ENCODE measurements at regions not wholly inside any gene's neighbourhood (a gene's known extent, or its start where the extent isn't known, plus 50 kb on each side); places are given as distances from the start of the nearest gene placed in this dataset.
A peak's percentile ranks its signal among the peaks of the same experiment; 100 is the strongest.
"Not testable (repeated sequence)": the region's sequence is repeated elsewhere in the genome, so short reads cannot be mapped to it uniquely, and the experiment has no call there.

- H3K9me1 ChIP-seq (ENCODE audit: control insufficient read depth, insufficient read depth, low read length); H2AFZ ChIP-seq (ENCODE audit: low read depth, low read length); in situ Hi-C loops (cut with MboI); H4K20me1 ChIP-seq (replicated peaks; ENCODE audit: control insufficient read depth, insufficient read depth, low read length); H3K27ac ChIP-seq (ENCODE audit: extremely low read depth, low read depth, low read length); H3K9ac ChIP-seq (ENCODE audit: insufficient read depth in 1 of 2, low read depth in 2 of 2, low read length in 2 of 2); BruUV-seq (replicated peaks); H3K4me1 ChIP-seq (replicated peaks in 1 of 2; ENCODE audit: control insufficient read depth in 2 of 2, insufficient read depth in 2 of 2, low read length in 2 of 2); H3K27me3 ChIP-seq (ENCODE audit: control insufficient read depth in 2 of 2, insufficient read depth in 2 of 2, low read length in 2 of 2); H3K4me3 ChIP-seq; CTCF ChIA-PET (ENCODE audit: low intra/inter-chr PET ratio); H3K4me2 ChIP-seq (ENCODE audit: insufficient read depth, low read length); FAIRE-seq; H3K9me3 ChIP-seq (replicated peaks; ENCODE audit: control insufficient read depth, insufficient read depth, low read depth, low read length); H3K36me3 ChIP-seq (ENCODE audit: control insufficient read depth, insufficient read depth, low read length); intact Hi-C loops (cut with micrococcal nuclease); ATAC-seq; H3K79me2 ChIP-seq (ENCODE audit: control insufficient read depth, insufficient read depth, low read length); DNase-seq (ENCODE audit: extremely low read depth in 1 of 4, low spot score in 3 of 4): not testable (repeated sequence)
- WGBS (ENCODE audit: insufficient coverage, low coverage, missing lambda C conversion rate) = 0% methylated on average over 3 of the region's 3 CpGs
- POLR2A ChIA-PET = interaction anchor here (0.6 to 0.9 kb wide), 3 partner anchors 16 to 26 kb away, joined by 3 read pairs; no protein-coding TSS in a partner anchor
- TF ChIP-seq C11orf30 (IDR thresholded peaks at IDR 0.05; ENCODE audit: low read depth) (peak; percentile 17; the same call in 1 of the 2 replicates), MAFG (tag; conservative IDR thresholded peaks at IDR 0.05) (peak; percentile 41; the same call in 1 of the 2 replicates), ZNF316 (IDR thresholded peaks at IDR 0.05) (peak; percentile 61)
Measured at GRCh38 chr5:17112091-17112716, 105.2 kb upstream of the BASP1 start.

DNA sequence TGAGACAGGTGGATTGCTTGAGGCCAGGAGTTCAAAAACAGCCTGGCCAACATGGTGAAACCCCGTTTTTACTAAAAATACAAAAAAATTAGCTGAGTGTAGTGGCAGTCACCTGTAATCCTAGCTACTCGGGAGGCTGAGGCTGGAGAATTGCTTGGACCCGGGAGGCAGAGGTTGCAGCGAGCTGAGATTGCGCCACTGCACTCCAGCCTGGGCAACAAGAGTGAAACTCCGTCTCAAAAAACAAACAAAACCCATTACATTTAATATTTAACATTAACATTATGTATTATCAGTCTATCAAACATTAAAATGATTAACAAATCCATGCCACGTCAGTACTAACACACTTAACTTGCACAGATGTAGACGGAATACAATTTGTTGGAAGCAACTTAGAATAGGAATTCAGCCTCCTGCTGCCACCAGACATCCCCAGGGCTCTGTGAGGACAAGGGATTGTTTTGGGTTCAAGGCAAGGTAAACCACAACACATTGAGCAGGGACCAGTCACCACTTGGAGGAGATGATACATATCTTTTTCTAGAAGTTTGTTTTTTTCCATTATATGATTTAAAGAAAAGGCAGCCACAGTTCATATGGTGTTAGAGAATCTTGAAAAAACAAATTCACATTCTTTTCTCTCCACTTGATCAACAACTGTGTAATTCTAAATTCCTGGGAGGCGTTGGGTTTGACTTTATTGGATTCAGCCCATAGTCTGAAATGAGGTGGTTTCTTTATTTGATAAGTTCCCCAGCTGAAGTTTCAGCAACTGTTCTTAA is 104.1 kb upstream of the BASP1 start:
- H3K4me2 ChIP-seq (ENCODE audit: insufficient read depth, low read length) = no peak overlapping the region
- BruUV-seq (replicated peaks) = no TSS peak
- ATAC-seq = no peak
- H3K36me3 ChIP-seq (ENCODE audit: control insufficient read depth, insufficient read depth, low read length) = no peaks in the 10 kb centered on the region
- H4K20me1 ChIP-seq (replicated peaks; ENCODE audit: control insufficient read depth, insufficient read depth, low read length) = no peaks in the 10 kb centered on the region
- in situ Hi-C loops (cut with MboI) = no loop called here
- 1% methylated on average over 9 of the region's 9 CpGs for WGBS (ENCODE audit: insufficient coverage, low coverage, missing lambda C conversion rate)
- H3K4me1 ChIP-seq (replicated peaks in 1 of 2; ENCODE audit: control insufficient read depth in 2 of 2, insufficient read depth in 2 of 2, low read length in 2 of 2) = no peaks in the 10 kb centered on the region
- ChIA-PET POLR2A (interaction anchor here (0.7 to 1.9 kb wide), 2 partner anchors 20 to 25 kb away, joined by 3 to 4 read pairs; no protein-coding TSS in a partner anchor), CTCF (ENCODE audit: low intra/inter-chr PET ratio) (no interaction called here)
- H3K79me2 ChIP-seq (ENCODE audit: control insufficient read depth, insufficient read depth, low read length) = no peaks in the 10 kb centered on the region
- H3K4me3 ChIP-seq = no peak overlapping the region
- TF ChIP-seq KHSRP (IDR thresholded peaks at IDR 0.05) = no peak
- no peak for TF ChIP-seq NCOA1 (IDR thresholded peaks at IDR 0.05; ENCODE audit: low read depth)
- TF ChIP-seq TCF7L2 (IDR thresholded peaks at IDR 0.05; ENCODE audit: low read depth, low read length) = no peak
- TF ChIP-seq PHB (CRISPR knock-in tag; IDR thresholded peaks at IDR 0.05) = no peak
- no peak for TF ChIP-seq HDAC3 (IDR thresholded peaks at IDR 0.05; ENCODE audit: borderline replicate concordance, partially characterized antibody)
- TF ChIP-seq ZC3H8 (IDR thresholded peaks at IDR 0.05) = no peak
- no peak for TF ChIP-seq ZNF780A (CRISPR knock-in tag; IDR thresholded peaks at IDR 0.05)
- TF ChIP-seq, protein P1, sequence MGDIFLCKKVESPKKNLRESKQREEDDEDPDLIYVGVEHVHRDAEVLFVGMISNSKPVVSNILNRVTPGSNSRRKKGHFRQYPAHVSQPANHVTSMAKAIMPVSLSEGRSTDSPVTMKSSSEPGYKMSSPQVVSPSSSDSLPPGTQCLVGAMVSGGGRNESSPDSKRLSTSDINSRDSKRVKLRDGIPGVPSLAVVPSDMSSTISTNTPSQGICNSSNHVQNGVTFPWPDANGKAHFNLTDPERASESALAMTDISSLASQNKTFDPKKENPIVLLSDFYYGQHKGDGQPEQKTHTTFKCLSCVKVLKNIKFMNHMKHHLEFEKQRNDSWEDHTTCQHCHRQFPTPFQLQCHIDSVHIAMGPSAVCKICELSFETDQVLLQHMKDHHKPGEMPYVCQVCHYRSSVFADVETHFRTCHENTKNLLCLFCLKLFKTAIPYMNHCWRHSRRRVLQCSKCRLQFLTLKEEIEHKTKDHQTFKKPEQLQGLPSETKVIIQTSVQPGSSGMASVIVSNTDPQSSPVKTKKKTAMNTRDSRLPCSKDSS (IDR thresholded peaks at IDR 0.05; ENCODE audit: low read depth, partially characterized antibody) = no peak
- DNase-seq (ENCODE audit: extremely low read depth in 1 of 4, low spot score in 3 of 4) = no peak
- H3K9ac ChIP-seq (ENCODE audit: insufficient read depth in 1 of 2, low read depth in 2 of 2, low read length in 2 of 2) = no peak overlapping the region
- intact Hi-C loops (cut with micrococcal nuclease) = no loop called here
- no peak overlapping the region for H3K27ac ChIP-seq (ENCODE audit: extremely low read depth, low read depth, low read length)
- H3K27me3 ChIP-seq (ENCODE audit: control insufficient read depth in 2 of 2, insufficient read depth in 2 of 2, low read length in 2 of 2) = no peaks in the 10 kb centered on the region
- FAIRE-seq = no peak
- H3K9me3 ChIP-seq (replicated peaks; ENCODE audit: control insufficient read depth, insufficient read depth, low read depth, low read length) = no peaks in the 10 kb centered on the region
- no peak overlapping the region for H2AFZ ChIP-seq (ENCODE audit: low read depth, low read length)
- H3K9me1 ChIP-seq (ENCODE audit: control insufficient read depth, insufficient read depth, low read length) = no peaks in the 10 kb centered on the region
